Psoas muscle (tissue), 7 donors: ENCODE measurements at regions not wholly inside any gene's neighbourhood (a gene's known extent, or its start where the extent isn't known, plus 50 kb on each side); places are given as distances from the start of the nearest gene placed in this dataset.
"Not testable (repeated sequence)": the region's sequence is repeated elsewhere in the genome, so short reads cannot be mapped to it uniquely, and the experiment has no call there.

Experiments
- ATAC-seq, 4 donors: fragments of 200-7000 bp; cut with Tn5 transposase; one replicate each; pipeline ENCODE4 v1.9.1; 2020; ENCODE audit warnings: moderate library complexity in 3 of 4, mild to moderate bottlenecking in 2 of 4
- DNase-seq, 2 donors: peaks; one replicate each; pipeline ENCODE4 v3.0.0-alpha.2; 2020
- H3K27ac ChIP-seq: fragments of 200-600 bp; one replicate; pipeline ENCODE4 v1.8.0; 2022
- H3K27me3 ChIP-seq, 3 donors: fragments of 200-600 bp in 1 of 3; one replicate each; pipeline versions ENCODE4 v1.6.1 to v1.8.0; 2013 to 2022; ENCODE audit warnings: low read length in 2 of 3, mild to moderate bottlenecking in 2 of 3, moderate library complexity in 1 of 3; ENCODE audit not compliant: insufficient read depth in 3 of 3
- H3K36me3 ChIP-seq, 2 donors: fragments of 200-600 bp in 1 of 2; one replicate each; pipeline versions ENCODE4 v1.6.1 to v1.8.0; 2013 to 2022; ENCODE audit warnings: low read depth in 1 of 2, mild to moderate bottlenecking in 1 of 2, moderate library complexity in 1 of 2; ENCODE audit not compliant: insufficient read depth in 1 of 2
- H3K4me1 ChIP-seq: fragments of 200-600 bp; one replicate; pipeline ENCODE4 v1.8.0; 2022
- H3K4me3 ChIP-seq: fragments of 200-600 bp; one replicate; pipeline ENCODE4 v1.8.0; 2022; ENCODE audit warnings: mild to moderate bottlenecking
- H3K9me3 ChIP-seq: fragments of 200-600 bp; one replicate; pipeline ENCODE4 v1.8.0; 2022
- WGBS, 3 donors: extraction: QIAGEN DNeasy Blood & Tissue Kit; methylation state at CpG; one replicate each; pipeline versions ENCODE4 v1.1.6 to v1.1.7; 2013; 5-methylcytosine and 5-hydroxymethylcytosine counted together
- intact Hi-C, 2 donors: fragments of 100-400 bp; cut with DNase I; formaldehyde crosslinking; loops; one replicate each; pipeline versions ENCODE4 v1.11.0 to v1.14.2; 2022
- TF ChIP-seq, protein P1 (sequence below): fragments of 200-600 bp; IDR thresholded peaks from one replicate; pipeline ENCODE4 v1.8.0; 2022; ENCODE audit warnings: antibody characterized with exemption
- donor health status: healthy with polysubstance abuse.
- donor health status: DM: no; HTN: no; CAD: no; lungs with moderate emphysema.
- donor health status: Bipolar disorder and iron deficiency.
- donor health status: healthy.
- donor health status: DM: yes; HTN: yes; CAD: no.
- donor health status: DM: no; HTN: no; CAD: no.
- donor health status: DM: yes; HTN: yes; CAD: no.

GRCh38 chr16:29148867-29149272 is 164.0 kb downstream of the LAT start:
- Histone ChIP-seq H3K9me3 (no peaks in the 10 kb centered on the region), H3K27ac (no peak overlapping the region), H3K4me3 (no peak overlapping the region), H3K4me1 (no peaks in the 10 kb centered on the region), H3K36me3 (no peaks in the 10 kb centered on the region), H3K27me3 (no peaks in the 10 kb centered on the region)
- ATAC-seq (no peak), DNase-seq (no peak)
- TF ChIP-seq, protein P1, sequence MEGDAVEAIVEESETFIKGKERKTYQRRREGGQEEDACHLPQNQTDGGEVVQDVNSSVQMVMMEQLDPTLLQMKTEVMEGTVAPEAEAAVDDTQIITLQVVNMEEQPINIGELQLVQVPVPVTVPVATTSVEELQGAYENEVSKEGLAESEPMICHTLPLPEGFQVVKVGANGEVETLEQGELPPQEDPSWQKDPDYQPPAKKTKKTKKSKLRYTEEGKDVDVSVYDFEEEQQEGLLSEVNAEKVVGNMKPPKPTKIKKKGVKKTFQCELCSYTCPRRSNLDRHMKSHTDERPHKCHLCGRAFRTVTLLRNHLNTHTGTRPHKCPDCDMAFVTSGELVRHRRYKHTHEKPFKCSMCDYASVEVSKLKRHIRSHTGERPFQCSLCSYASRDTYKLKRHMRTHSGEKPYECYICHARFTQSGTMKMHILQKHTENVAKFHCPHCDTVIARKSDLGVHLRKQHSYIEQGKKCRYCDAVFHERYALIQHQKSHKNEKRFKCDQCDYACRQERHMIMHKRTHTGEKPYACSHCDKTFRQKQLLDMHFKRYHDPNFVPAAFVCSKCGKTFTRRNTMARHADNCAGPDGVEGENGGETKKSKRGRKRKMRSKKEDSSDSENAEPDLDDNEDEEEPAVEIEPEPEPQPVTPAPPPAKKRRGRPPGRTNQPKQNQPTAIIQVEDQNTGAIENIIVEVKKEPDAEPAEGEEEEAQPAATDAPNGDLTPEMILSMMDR: no peak
- 53 to 75% (median 55%) methylated on average over 14 to 15 of the region's 15 CpGs for WGBS, 3 donors
- intact Hi-C loops: no loop called here

DNA sequence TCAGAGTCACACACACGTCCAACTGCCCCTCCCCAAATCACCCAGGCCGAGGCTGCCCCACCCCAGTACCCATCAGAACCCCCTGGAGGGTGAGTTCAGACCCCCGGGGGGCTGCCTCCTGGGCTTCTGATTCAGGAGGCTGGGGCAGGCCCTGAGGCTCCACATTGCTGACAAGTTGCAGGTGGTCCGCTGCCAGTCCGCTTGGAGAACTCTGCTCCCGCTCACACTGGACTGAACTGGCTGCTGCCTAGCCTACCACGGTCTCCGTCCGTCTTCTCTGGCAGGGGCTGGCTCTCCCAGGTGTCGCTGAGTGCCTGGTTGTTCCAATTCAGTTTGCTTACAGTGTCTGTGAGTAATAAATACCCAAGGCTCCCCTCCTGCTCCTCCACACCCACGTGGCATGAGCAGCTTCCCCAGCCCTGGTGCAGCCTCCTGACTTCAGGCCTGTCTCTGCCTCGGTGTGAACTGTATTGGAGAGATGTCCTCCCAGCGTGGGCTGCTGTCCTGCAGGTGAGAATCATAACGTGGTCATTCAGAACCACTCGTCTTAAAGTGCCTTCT is 163.4 kb downstream of the LAT start:
- DNase-seq: no peak
- no peak overlapping the region for H3K27ac ChIP-seq

GRCh38 chr16:29147710-29148109 is 162.9 kb downstream of the LAT start:
- H3K4me1 ChIP-seq, DNase-seq, ATAC-seq, H3K27ac ChIP-seq, H3K27me3 ChIP-seq, H3K9me3 ChIP-seq, H3K4me3 ChIP-seq, H3K36me3 ChIP-seq, intact Hi-C loops: not testable (repeated sequence)
- 86 to 93% (median 93%) methylated on average over 9 to 10 of the region's 10 CpGs for WGBS, 3 donors

More for the DNA sequence above, 163.4 kb downstream of the LAT start:
- 78 to 81% (median 81%) methylated on average over 15 of the region's 15 CpGs for WGBS, 3 donors
- H3K36me3 ChIP-seq: no peaks in the 10 kb centered on the region
- intact Hi-C loops: no loop called here
- TF ChIP-seq, protein P1: no peak
- no peak for ATAC-seq
- no peak overlapping the region for H3K4me3 ChIP-seq
- no peaks in the 10 kb centered on the region for H3K27me3 ChIP-seq
- no peaks in the 10 kb centered on the region for H3K4me1 ChIP-seq
- H3K9me3 ChIP-seq: no peaks in the 10 kb centered on the region

- intact Hi-C loops, ATAC-seq, H3K27ac ChIP-seq, H3K9me3 ChIP-seq, H3K27me3 ChIP-seq, H3K4me1 ChIP-seq, H3K36me3 ChIP-seq, DNase-seq, H3K4me3 ChIP-seq: not testable (repeated sequence)
- 86 to 88% (median 87%) methylated on average over 10 to 11 of the region's 11 CpGs for WGBS, 3 donors
These were observed 162.2 kb downstream of the LAT start for GRCh38 chr16:29146808-29147643.

- Histone ChIP-seq H3K27ac (no peak overlapping the region), H3K27me3 (no peaks in the 10 kb centered on the region), H3K4me1 (no peaks in the 10 kb centered on the region), H3K9me3 (no peaks in the 10 kb centered on the region), H3K36me3 (no peaks in the 10 kb centered on the region), H3K4me3 (no peak overlapping the region)
- TF ChIP-seq, protein P1: no peak
- DNase-seq: no peak
- WGBS, 3 donors: 90 to 93% (median 91%) methylated on average over 15 of the region's 15 CpGs
- intact Hi-C loops: no loop called here
- ATAC-seq: no peak
These were observed 161.4 kb downstream of the LAT start for GRCh38 chr16:29146266-29146665.

- H3K27me3 ChIP-seq, DNase-seq, intact Hi-C loops, H3K36me3 ChIP-seq, H3K27ac ChIP-seq, ATAC-seq, H3K4me3 ChIP-seq, H3K4me1 ChIP-seq, H3K9me3 ChIP-seq: not testable (repeated sequence)
- 85 to 94% (median 88%) methylated on average over 15 of the region's 15 CpGs for WGBS, 3 donors
These were observed 160.8 kb downstream of the LAT start for GRCh38 chr16:29145486-29146225.

DNA sequence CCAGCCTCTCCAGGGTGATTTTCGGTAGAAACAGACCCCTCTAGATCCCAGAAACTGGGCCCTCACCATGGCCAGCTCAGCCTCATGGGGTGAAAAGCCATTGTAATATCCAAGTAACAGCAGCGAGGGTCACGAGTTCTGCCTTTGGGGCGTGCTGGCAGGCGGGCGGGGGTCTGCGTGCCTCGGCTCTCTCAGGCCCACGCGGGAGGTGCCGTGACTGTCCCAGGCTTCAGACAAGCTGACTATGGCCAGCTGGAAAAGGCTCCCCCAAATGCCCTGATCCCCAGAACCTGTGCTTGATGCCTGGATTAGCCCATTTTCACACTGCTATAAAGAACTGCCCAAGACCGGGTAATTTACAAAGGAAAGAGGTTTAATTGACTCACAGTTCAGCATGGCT is 160.2 kb downstream of the LAT start:
- H3K27ac ChIP-seq, H3K4me3 ChIP-seq, H3K9me3 ChIP-seq, H3K36me3 ChIP-seq, H3K4me1 ChIP-seq, intact Hi-C loops, ATAC-seq, H3K27me3 ChIP-seq, DNase-seq: not testable (repeated sequence)
- 92 to 93% (median 93%) methylated on average over 11 to 12 of the region's 12 CpGs for WGBS, 3 donors

DNA sequence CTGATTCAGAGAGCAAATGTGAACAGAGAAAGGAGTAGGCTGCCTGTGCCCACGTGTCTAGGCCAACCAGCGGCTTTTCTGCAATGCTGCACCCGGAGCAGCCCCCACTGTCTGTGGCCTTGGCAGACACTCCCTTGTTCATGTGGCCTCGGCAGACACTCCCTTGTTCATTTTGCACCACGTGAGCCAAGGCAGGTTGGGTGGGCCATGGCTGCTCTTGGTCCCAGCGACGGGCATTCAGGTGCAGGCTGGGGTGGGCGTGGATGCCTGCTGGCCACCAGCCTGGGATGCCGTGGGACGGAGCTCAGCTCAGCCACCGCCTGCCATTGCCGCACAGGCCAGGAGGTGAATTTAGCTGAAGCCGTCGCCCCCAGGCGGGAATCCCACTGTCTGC is 159.8 kb downstream of the LAT start:
- H3K4me3 ChIP-seq, DNase-seq, ATAC-seq, H3K36me3 ChIP-seq, H3K4me1 ChIP-seq, H3K27ac ChIP-seq, H3K9me3 ChIP-seq, intact Hi-C loops, H3K27me3 ChIP-seq: not testable (repeated sequence)
- WGBS, 3 donors: 85 to 89% (median 85%) methylated on average over 13 to 15 of the region's 15 CpGs
